SK-MEL-5 (cell line): ENCODE measurements at regions not wholly inside any gene's neighbourhood (a gene's known extent, or its start where the extent isn't known, plus 50 kb on each side); places are given as distances from the start of the nearest gene placed in this dataset.

Experiments used
- DNase-seq: peaks from one replicate; pipeline ENCODE4 v3.0.0-alpha.2; 2016; ENCODE audit warnings: low read depth, low spot score
- in situ Hi-C: cut with HindIII; loops from 2 replicates; pipeline ENCODE4 v1.10.0; 2016; ENCODE audit warnings: low sequenced_read_pairs, high pct_unique_total_duplicates, low pct_unique_long_range_greater_than_20kb

- in situ Hi-C loops = no loop called here
- DNase-seq = no peak
Observed at GRCh38 chr9:95626341-95626740, 109.6 kb upstream of the PTCH1 start.

GRCh38 chr9:95623640-95624039, 106.9 kb upstream of the PTCH1 start:
- in situ Hi-C loops = no loop called here
- no peak for DNase-seq

GRCh38 chr9:95620722-95621121, 104.0 kb upstream of the PTCH1 start:
- in situ Hi-C loops = no loop called here

GRCh38 chr9:95620314-95620713, 103.5 kb upstream of the PTCH1 start:
- in situ Hi-C loops = no loop called here
- no peak for DNase-seq

More at GRCh38 chr9:95620722-95621121, 104.0 kb upstream of the PTCH1 start:
- DNase-seq = no peak

GRCh38 chr9:95615246-95615645, 98.5 kb upstream of the PTCH1 start:
- in situ Hi-C loops = no loop called here
- DNase-seq = no peak

- in situ Hi-C loops = no loop called here
Observed at GRCh38 chr9:95613670-95614069, 96.9 kb upstream of the PTCH1 start.

GRCh38 chr9:95611354-95611753, 94.6 kb upstream of the PTCH1 start:
- no peak for DNase-seq
- in situ Hi-C loops = no loop called here

More at GRCh38 chr9:95613670-95614069, 96.9 kb upstream of the PTCH1 start:
- no peak for DNase-seq

- in situ Hi-C loops = no loop called here
- no peak for DNase-seq
Observed at GRCh38 chr9:95610006-95610785, 93.4 kb upstream of the PTCH1 start.

GRCh38 chr9:95609426-95609825, 92.7 kb upstream of the PTCH1 start:
- no peak for DNase-seq
- in situ Hi-C loops = no loop called here

- in situ Hi-C loops = no loop called here
- no peak for DNase-seq
Observed at GRCh38 chr9:95608341-95608740, 91.6 kb upstream of the PTCH1 start.

GRCh38 chr9:95607507-95607906, 90.7 kb upstream of the PTCH1 start:
- no peak for DNase-seq
- in situ Hi-C loops = no loop called here

- in situ Hi-C loops = no loop called here
- DNase-seq = no peak
Observed at GRCh38 chr9:95606489-95607350, 89.9 kb upstream of the PTCH1 start.

GRCh38 chr9:95605816-95606488, 89.2 kb upstream of the PTCH1 start:
- DNase-seq = no peak
- in situ Hi-C loops = no loop called here

- in situ Hi-C loops = no loop called here
- no peak for DNase-seq
Observed at GRCh38 chr9:95605101-95605500, 88.3 kb upstream of the PTCH1 start.

GRCh38 chr9:95598236-95598635, 81.5 kb upstream of the PTCH1 start:
- no peak for DNase-seq
- in situ Hi-C loops = no loop called here

- in situ Hi-C loops = no loop called here
- DNase-seq = no peak
Observed at GRCh38 chr9:95595721-95596295, 79.0 kb upstream of the PTCH1 start.

GRCh38 chr9:95592931-95593330, 76.2 kb upstream of the PTCH1 start:
- in situ Hi-C loops = no loop called here
- DNase-seq = no peak
